ENCODE measurements at regions not wholly inside any gene's neighbourhood (a gene's known extent, or its start where the extent isn't known, plus 50 kb on each side); places are given as distances from the start of the nearest gene placed in this dataset.
"Not testable (repeated sequence)": the region's sequence is repeated elsewhere in the genome, so short reads cannot be mapped to it uniquely, and the experiment has no call there.

DNA sequence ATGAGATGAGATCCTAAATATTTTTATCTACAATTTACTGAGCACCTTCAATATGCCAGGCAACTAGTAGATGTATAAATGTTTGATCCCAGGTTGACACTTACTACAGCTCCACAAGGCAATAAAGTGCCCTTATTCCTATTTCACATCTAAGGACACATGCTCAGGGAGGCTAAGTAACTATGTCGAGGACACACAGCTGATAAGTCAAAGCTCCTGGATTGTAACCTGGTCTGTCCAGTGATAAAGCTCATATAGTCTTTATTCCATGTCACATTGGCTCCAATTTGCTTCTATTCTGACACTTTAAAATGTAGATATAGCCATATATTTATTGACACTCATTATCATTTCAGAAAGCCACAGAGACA lies 93.8 kb upstream of the BMAL1 start:
- no peak for DNase-seq

DNA sequence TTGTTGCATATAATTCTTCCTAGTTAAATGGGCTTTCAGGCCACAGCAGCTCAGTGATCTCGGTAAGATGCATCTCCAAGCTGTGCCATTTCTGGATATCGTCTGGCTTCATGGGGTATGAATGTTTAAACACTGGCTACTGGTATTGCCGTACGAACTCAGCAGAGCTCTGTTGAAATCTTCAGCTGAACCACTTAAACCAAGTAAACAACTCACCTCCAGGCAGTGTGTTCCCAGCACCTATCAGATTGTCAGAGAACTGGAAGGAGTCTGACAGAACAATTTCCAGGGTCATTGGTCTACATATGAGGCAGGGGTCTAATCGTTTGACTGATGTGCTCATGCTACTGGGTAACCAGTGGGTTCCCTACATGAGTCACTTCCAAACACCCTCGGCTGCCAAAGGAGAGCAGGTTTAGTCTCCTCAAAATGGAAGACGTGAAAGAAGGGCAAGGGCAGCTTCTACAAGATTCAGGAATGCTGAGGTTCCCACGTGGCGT lies 93.2 kb upstream of the BMAL1 start:
- DNase-seq, result no peak

DNA sequence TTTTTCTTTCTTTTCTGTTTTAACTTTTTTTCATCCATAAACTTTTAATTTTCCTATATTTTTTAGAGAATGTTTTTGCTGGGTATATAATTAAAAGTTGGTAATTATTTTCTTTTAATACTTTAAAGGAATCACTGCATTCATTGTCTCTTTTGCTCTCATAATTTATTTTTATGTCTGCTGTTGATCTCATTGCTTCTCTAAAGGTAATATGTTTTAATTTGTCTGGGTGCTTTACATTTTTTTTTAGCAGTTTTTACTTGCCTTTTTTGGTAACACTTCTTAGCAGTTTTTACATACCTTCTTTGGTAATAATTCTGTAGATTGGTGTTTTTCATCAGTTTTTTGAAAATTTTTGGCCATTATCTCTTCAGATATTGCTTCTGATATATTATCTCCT lies 89.4 kb upstream of the BMAL1 start:
- DNase-seq, result no peak

DNA sequence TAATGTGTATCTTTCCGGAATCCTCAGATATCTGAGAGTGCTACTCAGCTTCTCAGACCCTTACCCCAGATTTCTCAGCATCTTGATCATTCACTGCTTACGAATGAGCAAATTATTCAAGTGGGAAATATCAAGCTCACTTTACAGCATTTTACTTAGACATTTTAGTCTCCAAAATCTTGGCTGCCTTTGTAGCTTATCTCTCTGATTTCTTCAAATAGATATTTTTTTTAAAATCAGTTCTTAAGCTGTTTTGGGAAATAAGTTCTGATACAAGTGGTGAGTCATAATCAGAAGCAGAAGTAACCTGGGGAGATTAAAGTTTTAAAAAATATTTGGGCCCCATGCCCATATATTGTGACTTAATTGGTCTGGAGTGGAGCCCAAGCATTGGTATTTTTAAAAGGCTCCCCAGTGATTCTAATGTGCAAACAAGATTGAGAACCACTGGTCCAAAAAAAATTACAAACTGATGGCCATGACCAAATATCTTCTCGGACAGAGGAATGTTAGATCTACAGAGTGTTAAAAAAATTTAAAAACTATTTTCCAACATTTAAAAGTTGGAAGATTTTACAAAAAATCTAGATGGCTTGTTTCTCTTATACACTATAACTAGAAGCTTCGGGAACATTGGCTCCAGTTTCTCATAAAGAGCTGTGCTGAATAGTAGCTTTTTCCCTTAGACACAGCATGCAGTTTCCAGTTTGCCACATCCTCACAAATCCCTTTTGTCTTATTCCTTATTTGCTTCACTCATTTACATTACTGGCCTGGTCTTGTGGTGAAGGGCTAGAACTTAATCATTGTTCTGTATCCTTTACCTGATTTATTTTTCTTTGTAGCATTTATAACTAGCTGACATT lies 87.8 kb upstream of the BMAL1 start:
- no peak for DNase-seq

- DNase-seq, result no peak
Observed at GRCh38 chr11:13193613-13194012, 84.0 kb upstream of the BMAL1 start.

DNA sequence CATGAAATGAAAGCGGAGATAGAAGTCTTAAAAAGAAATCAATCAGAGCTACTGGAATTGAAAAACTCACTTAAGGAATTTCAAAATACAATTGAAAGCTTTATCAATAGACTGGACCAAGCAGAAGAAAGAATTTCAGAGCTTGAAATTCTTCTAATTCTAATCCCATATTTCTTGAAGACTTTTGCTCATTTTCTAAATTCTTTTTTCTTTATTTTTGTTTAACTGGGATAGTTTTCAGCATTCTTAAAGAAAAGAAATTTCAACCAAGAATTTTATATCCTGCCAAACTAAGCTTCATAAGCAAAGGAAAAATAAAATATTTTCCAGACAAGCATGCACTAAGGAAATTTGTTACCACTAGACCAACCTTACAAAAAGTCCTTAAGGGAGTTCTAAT lies 80.2 kb upstream of the BMAL1 start:
- not testable (repeated sequence) for DNase-seq

- no peak for DNase-seq
Observed at GRCh38 chr11:13205486-13205885, 72.1 kb upstream of the BMAL1 start.

- DNase-seq, result no peak
Observed at GRCh38 chr11:13206086-13206640, 71.4 kb upstream of the BMAL1 start.

GRCh38 chr11:13207270-13207664 lies 70.3 kb upstream of the BMAL1 start:
- no peak for DNase-seq

DNA sequence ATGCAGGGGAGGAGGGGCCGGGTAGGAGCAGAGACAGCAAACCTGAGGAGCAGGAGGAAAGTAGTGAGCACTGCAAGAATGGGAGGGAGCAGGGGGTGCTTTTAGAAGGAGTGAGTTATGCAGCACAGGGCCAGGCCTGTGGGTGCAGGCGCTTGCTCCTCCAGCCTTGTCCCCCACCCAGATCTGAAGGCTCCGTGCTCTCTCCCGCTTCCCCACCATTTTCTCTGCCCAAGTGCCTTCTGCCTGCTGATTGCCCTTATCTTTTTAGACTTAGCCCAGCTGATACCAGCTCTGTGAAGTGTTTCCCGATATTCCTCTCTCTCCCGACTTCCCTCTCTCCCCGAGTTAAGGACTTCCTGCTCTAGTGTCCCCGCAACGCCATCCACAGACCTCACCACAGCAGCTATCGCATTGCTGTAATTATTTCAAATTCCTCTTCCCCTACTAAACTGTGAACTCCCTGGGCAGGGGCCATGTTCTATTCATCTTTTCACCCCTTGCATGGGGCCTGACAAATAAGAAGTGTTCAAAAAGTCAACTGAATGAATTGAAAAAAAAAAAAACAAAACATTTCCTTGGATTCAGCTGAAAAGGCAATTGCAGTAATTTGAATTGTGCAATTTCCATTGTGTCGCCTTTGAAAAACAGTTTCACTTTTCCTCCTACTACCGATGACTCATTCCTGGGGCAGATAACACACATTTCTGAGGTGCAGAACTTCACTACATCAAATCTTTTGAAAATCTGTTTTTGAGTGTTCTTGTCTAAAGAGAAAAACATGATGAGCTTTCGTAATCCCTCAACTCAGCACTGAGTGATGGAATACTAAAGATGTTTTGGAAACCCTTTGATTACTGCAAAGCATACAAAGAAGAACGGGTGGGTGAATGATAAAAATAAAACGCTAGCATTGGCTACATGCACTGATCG lies 69.7 kb upstream of the BMAL1 start:
- no peak for DNase-seq

DNA sequence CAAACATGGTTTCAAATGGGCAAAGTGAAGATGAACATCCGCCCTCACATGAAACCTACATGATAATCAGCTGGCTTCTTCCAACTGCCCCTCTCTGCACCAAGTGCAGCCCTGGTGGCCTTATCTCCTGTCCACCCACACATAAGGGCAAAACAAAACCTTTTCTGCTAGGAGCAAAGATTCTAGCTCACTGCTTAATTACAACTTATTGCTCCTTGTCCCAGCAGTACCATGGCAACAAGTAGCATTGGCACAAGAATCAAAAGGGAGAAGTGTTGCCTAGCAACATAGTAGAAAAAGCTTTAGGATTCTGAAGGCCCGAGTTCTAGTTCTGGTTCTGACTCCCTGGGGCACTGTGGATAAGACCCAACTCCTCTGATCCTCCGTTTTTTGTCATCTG lies 68.7 kb upstream of the BMAL1 start:
- DNase-seq, result no peak

DNA sequence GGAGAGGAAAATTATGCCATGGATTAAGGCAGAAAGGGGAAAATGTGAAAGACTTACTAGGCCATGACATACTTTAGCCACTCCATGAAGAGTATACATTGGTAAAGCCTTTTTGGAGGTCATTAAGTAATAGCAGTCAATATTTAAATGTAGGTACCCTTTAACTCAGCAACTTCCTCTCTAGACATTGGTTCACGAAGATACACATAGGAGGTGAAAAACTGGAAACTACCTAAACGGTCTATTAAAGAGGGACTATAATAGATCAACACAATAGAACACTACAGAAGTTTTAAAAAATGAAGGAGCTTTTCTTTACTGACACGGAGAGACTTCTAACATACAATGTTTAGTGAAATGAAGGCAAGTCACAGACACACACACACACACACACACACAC lies 68.2 kb upstream of the BMAL1 start:
- no peak for DNase-seq

- peak; percentile 37 for DNase-seq
Observed at GRCh38 chr11:13210424-13210823, 67.2 kb upstream of the BMAL1 start.

- DNase-seq, result no peak
Observed at GRCh38 chr11:13214276-13214675, 63.3 kb upstream of the BMAL1 start.

- DNase-seq, result no peak
Observed at GRCh38 chr11:13215149-13215548, 62.4 kb upstream of the BMAL1 start.

GRCh38 chr11:13216019-13216710 lies 61.4 kb upstream of the BMAL1 start:
- peak; percentile 70 for DNase-seq

DNA sequence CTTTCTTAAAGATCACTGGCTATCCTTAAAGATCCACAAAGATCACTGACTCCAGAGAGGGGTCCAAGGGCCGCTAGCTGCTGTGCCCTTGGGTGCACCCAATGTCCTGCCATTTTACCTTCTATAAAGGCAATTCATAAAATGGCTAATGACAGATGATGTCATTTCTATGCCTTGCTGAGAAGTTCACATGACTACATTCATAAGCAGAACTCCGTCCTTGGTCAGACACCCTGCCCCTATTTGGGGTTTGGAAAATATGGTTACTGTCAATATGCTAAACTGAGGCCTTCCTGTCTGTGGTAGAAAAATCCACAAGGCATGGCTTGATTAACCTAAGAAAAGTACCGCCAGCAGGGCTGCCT lies 60.9 kb upstream of the BMAL1 start:
- no peak for DNase-seq

DNA sequence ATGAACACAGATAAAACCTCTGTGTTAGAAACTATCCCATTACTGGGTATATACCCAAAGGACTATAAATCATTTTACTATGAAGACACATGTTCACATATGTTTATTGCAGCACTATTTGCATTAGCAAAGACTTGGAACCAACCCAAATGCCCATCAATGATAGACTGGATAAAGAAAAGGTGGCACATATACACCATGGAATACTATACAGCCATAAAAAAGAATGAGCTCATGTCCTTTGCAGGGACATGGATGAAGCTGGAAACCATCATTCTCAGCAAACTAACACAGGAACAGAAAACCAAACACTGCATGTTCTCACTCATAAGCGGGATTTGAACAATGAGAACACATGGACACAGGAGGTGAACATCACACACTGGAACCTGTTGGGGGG lies 58.9 kb upstream of the BMAL1 start:
- DNase-seq, result not testable (repeated sequence)

GRCh38 chr11:13220148-13220547 lies 57.4 kb upstream of the BMAL1 start:
- DNase-seq, result no peak

GRCh38 chr11:13221722-13222121 lies 55.9 kb upstream of the BMAL1 start:
- no peak for DNase-seq

- no peak for DNase-seq
Observed at GRCh38 chr11:13222285-13222684, 55.3 kb upstream of the BMAL1 start.

DNA sequence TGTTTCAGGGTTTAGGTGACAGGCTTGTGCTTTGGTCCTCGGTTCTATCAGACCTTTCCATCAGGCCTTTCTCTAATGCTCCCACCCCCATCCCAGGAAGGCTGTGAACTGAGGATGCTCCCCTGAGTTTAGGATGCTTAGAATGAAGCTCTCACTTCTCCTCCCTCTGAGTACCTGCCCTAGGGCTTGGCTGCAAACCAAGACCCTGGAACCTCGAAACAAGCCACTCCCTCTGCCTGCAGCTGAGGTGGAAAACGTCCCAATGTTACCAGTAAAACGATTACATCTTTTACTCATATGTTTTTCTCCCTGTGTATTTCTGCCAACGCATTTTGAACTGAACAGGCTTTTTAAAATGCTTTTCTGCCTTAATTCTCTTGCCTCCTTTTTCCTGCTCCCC lies 54.5 kb upstream of the BMAL1 start:
- no peak for DNase-seq

DNA sequence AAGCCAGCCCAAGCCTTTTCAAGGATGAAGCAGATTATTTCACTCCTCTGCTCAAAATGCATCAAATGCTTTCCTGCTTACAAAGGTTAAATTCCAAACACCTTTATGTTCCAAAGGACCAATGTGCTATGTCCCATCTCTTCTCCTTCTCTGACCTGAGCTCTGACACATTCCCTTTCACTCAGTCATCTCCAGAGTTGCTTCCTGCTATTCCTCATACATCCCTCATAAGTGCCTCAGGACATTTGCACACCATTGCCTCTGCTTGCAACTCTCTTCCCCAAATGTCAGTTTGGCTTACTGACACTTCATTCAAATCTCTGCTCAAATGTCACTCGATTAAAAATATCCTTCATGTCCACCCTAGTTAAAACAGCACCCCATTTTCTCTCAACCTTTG lies 53.3 kb upstream of the BMAL1 start:
- no peak for DNase-seq

Data from stimulated activated CD8-positive, alpha-beta memory T cell treated with anti-CD3 and anti-CD28 coated beads, Interleukin-4, amount 100 ng/mL, for 48 hours (primary cell).